Kidney epithelial cell (primary cell): ENCODE measurements at regions not wholly inside any gene's neighbourhood (a gene's known extent, or its start where the extent isn't known, plus 50 kb on each side); places are given as distances from the start of the nearest gene placed in this dataset.

ENCODE experiments used
- DNase-seq: peaks from one replicate; pipeline ENCODE4 v3.0.0-alpha.2; 2010; ENCODE audit warnings: low read depth
- H3K27me3 ChIP-seq: 2 replicates; pipeline ENCODE4 v1.6.0; 2011; ENCODE audit warnings: low read length; ENCODE audit not compliant: control insufficient read depth, insufficient read depth
- H3K36me3 ChIP-seq: 2 replicates; pipeline ENCODE4 v1.5.1; 2011; ENCODE audit warnings: low read length; ENCODE audit not compliant: control insufficient read depth, insufficient read depth
- H3K4me3 ChIP-seq: 2 replicates; pipeline ENCODE4 v1.5.1; 2011; ENCODE audit warnings: low read depth, mild to moderate bottlenecking, control low read depth, low read length
- CTCF ChIP-seq: IDR thresholded peaks from 2 replicates; pipeline ENCODE4 v1.5.1; 2011; ENCODE audit warnings: mild to moderate bottlenecking, moderate library complexity, low read length, control low read depth, inconsistent platforms; ENCODE audit not compliant: insufficient read depth, poor library complexity, severe bottlenecking

- DNase-seq = no peak
- Histone ChIP-seq H3K36me3 (no peaks in the 10 kb centered on the region), H3K4me3 (no peak overlapping the region), H3K27me3 (no peaks in the 10 kb centered on the region)
- TF ChIP-seq CTCF = no peak
Observed at GRCh38 chr13:97780486-97780885, 173.0 kb upstream of the IPO5 start.

GRCh38 chr13:97781891-97782305 lies 171.6 kb upstream of the IPO5 start:
- DNase-seq = no peak
- no peaks in the 10 kb centered on the region for H3K27me3 ChIP-seq
- no peak for TF ChIP-seq CTCF

GRCh38 chr13:97786510-97786909 lies 167.0 kb upstream of the IPO5 start:
- DNase-seq = no peak
- Histone ChIP-seq H3K27me3 (no peaks in the 10 kb centered on the region), H3K4me3 (no peak overlapping the region), H3K36me3 (no peaks in the 10 kb centered on the region)
- no peak for TF ChIP-seq CTCF

More at GRCh38 chr13:97781891-97782305, 171.6 kb upstream of the IPO5 start:
- Histone ChIP-seq H3K4me3 (no peak overlapping the region), H3K36me3 (no peaks in the 10 kb centered on the region)

- Histone ChIP-seq H3K4me3 (no peak overlapping the region), H3K27me3 (no peaks in the 10 kb centered on the region), H3K36me3 (no peaks in the 10 kb centered on the region)
- no peak for DNase-seq
- TF ChIP-seq CTCF = no peak
Observed at GRCh38 chr13:97797553-97797952, 155.9 kb upstream of the IPO5 start.

- no peak for TF ChIP-seq CTCF
- no peaks in the 10 kb centered on the region for H3K36me3 ChIP-seq
- no peak for DNase-seq
- H3K4me3 ChIP-seq = no peak overlapping the region
- no peaks in the 10 kb centered on the region for H3K27me3 ChIP-seq
Observed at GRCh38 chr13:97798171-97798821, 155.2 kb upstream of the IPO5 start.

GRCh38 chr13:97798836-97799235 lies 154.6 kb upstream of the IPO5 start:
- Histone ChIP-seq H3K27me3 (no peaks in the 10 kb centered on the region), H3K36me3 (no peaks in the 10 kb centered on the region), H3K4me3 (no peak overlapping the region)
- no peak for DNase-seq
- no peak for TF ChIP-seq CTCF
